ENCODE measurements at regions not wholly inside any gene's neighbourhood (a gene's known extent, or its start where the extent isn't known, plus 50 kb on each side); places are given as distances from the start of the nearest gene placed in this dataset.

DNA sequence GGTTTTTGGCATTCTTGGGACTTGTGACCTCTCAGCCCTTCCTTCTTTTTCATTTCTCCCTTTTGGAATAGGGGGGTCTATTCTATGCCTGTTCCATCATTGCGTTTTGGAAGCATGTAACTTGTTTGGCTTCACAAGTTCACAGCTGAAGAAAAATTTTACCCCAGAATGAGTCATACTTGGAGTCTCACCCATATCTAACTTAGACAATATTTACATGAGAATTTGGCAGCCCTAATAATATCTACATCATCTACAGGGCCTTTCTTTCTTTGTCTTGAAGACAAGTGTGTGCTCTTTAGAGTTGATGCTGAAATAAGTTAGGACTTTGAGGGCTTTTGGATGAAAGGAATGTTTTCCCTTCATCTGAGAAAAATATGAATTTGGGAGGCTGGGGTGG lies 1312.9 kb upstream of the FLRT2 start:
- TF ChIP-seq, protein P1, sequence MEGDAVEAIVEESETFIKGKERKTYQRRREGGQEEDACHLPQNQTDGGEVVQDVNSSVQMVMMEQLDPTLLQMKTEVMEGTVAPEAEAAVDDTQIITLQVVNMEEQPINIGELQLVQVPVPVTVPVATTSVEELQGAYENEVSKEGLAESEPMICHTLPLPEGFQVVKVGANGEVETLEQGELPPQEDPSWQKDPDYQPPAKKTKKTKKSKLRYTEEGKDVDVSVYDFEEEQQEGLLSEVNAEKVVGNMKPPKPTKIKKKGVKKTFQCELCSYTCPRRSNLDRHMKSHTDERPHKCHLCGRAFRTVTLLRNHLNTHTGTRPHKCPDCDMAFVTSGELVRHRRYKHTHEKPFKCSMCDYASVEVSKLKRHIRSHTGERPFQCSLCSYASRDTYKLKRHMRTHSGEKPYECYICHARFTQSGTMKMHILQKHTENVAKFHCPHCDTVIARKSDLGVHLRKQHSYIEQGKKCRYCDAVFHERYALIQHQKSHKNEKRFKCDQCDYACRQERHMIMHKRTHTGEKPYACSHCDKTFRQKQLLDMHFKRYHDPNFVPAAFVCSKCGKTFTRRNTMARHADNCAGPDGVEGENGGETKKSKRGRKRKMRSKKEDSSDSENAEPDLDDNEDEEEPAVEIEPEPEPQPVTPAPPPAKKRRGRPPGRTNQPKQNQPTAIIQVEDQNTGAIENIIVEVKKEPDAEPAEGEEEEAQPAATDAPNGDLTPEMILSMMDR (IDR thresholded peaks at IDR 0.05; ENCODE audit: control insufficient read depth, extremely low read depth, insufficient read depth): no peak
- H3K4me3 ChIP-seq (ENCODE audit: low read depth, low read length): no peak overlapping the region
- no peak for DNase-seq (ENCODE audit: low read depth)

DNA sequence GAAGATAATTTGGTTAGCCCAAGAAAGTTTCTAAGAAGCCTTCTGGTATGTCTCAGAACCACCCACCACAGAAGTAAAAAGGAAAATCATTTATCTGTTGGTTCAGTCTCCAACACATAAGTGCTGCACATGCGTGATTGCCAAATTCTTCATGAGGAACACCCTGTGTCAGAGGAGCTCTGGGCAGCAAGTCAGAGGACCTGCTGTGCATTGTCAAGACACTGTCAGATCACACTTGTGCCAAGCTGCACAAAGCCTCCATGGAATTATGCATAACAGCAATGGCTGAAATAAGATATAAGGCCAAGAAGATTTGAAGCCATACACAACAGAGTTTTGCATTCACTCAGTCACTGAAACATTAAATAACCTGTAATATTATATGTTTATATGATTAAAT lies 1304.7 kb upstream of the FLRT2 start:
- TF ChIP-seq, protein P1 (IDR thresholded peaks at IDR 0.05; ENCODE audit: control insufficient read depth, extremely low read depth, insufficient read depth): no peak
- no peak overlapping the region for H3K4me3 ChIP-seq (ENCODE audit: low read depth, low read length)
- DNase-seq (ENCODE audit: low read depth): peak; percentile 19

DNA sequence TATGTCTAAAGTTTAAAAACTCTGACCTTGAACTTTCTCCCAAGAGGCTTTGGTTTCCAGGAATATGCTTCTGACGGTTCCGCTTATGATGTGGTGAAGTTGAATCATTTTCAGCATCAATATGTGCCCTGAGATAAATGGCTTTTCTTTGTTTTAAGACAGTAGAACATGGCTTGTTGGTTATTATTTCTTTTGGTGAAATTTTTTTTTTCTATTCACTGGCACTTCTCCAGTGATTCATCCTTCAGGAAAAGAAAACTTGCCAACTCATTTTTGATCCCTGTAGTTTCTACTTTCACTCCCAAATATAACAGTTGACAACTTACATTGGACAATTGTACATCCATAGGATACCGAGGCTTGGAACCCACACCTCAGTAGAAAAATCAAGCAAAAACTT lies 1301.2 kb upstream of the FLRT2 start:
- H3K4me3 ChIP-seq (ENCODE audit: low read depth, low read length): no peak overlapping the region
- TF ChIP-seq, protein P1 (IDR thresholded peaks at IDR 0.05; ENCODE audit: control insufficient read depth, extremely low read depth, insufficient read depth): no peak
- no peak for DNase-seq (ENCODE audit: low read depth)

DNA sequence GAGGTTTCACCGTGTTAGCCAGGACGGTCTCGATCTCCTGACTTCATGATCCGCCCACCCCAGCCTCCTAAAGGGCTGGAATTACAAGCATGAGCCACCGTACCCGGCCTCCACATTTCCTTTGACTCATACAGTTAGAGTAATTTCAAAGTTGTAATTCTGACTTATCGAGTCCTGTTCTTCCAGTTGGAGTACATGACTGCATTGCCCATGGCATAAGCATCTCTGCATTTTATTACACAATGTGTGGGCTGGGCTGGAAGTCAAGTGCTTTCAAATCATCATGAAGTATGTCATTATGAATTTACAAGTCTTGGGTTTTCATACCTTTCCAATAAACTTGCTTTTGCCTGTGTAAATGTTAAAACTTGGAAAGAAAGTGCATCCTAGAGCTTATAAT lies 1295.7 kb upstream of the FLRT2 start:
- no peak for DNase-seq (ENCODE audit: low read depth)
- TF ChIP-seq, protein P1 (IDR thresholded peaks at IDR 0.05; ENCODE audit: control insufficient read depth, extremely low read depth, insufficient read depth): no peak
- no peak overlapping the region for H3K4me3 ChIP-seq (ENCODE audit: low read depth, low read length)

DNA sequence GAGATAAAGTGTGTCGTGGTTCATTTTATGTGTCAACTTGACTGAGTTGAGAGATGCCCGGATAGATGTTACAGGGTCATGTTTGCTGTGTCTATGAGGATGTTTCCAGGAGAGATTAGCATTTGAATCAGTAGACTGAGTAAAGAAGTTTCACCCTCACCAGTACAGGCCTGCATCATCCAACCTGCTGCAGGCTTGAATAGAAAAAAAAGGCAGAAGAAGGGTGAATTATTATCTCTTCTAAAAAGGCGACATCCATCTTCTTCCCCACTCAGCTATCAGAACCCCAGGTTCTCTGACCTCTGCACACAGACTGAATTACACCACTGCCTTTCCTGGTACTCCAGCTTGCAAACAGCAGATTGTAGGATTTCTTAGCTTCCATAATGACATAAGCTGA lies 1293.7 kb upstream of the FLRT2 start:
- DNase-seq (ENCODE audit: low read depth): no peak

DNA sequence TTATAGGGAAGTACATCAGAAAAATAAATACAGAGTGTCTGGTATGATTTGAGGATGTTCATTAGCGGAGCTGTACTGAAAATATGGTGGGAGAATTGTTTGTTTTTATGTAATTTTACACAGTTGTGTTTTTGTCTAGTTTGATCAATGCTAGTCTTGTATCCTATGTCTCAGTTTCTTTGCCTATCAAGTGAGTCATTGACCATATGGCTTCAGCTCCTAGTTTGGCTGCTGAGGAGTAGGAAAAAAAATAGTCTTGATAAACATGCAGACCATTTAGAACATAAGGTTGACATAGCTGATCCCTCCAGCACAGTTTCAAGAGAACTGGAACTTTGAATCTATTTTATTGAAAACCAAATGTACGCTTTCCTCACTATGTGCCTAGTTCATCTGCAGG lies 1292.1 kb upstream of the FLRT2 start:
- H3K4me3 ChIP-seq (ENCODE audit: low read depth, low read length): no peak overlapping the region
- no peak for DNase-seq (ENCODE audit: low read depth)
- TF ChIP-seq, protein P1 (IDR thresholded peaks at IDR 0.05; ENCODE audit: control insufficient read depth, extremely low read depth, insufficient read depth): no peak

More for the DNA sequence above, 1293.7 kb upstream of the FLRT2 start:
- no peak overlapping the region for H3K4me3 ChIP-seq (ENCODE audit: low read depth, low read length)
- TF ChIP-seq, protein P1 (IDR thresholded peaks at IDR 0.05; ENCODE audit: control insufficient read depth, extremely low read depth, insufficient read depth): no peak

DNA sequence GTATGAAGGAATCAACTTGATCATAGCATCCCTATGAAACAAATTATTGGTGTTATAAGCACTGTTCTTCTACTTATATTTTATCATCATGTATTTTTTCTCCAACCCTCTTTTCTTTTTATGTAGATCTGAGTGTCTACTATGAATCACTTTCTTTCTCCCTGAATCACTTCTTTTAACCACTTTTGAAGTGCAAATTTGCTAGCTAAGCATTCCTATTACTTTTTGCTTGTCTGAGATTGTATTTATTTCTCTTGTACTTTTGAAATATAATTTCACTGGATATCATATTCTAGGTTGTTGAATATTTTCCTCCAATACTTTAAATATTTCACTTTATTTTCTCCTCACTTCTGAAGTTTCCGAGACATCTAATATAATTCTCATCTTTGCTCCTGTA lies 1282.3 kb upstream of the FLRT2 start:
- TF ChIP-seq, protein P1 (IDR thresholded peaks at IDR 0.05; ENCODE audit: control insufficient read depth, extremely low read depth, insufficient read depth): no peak
- DNase-seq (ENCODE audit: low read depth): no peak
- H3K4me3 ChIP-seq (ENCODE audit: low read depth, low read length): no peak overlapping the region

All from LNCaP clone FGC (cell line).